HG02884 (cell line): ENCODE measurements at regions not wholly inside any gene's neighbourhood (a gene's known extent, or its start where the extent isn't known, plus 50 kb on each side); places are given as distances from the start of the nearest gene placed in this dataset.

Source experiments
- ATAC-seq: cut with Tn5 transposase; IDR thresholded peaks from one replicate; pipeline ENCODE4 v1.9.1; 2021; ENCODE audit warnings: mild to moderate bottlenecking, moderate library complexity; ENCODE audit not compliant: unreplicated experiment

DNA sequence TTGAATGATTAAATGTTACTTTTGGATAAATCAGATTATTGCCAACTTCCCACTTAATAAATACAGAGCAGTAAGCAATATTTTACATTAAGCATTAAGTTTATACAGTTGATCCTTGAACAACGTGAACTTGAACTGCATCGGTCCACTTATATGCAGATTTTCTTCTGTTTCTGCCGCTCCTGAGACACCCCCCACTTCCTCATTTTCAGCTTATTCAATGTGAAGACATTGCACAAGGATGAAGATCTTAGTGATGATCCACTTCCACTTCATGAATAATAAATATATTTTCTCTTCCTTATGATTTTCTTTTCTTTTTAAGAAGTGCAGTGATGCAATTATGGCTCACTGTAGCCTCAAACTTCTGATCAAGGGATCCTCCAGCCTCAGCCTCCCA, 167.2 kb downstream of the LINC00237 start:
- ATAC-seq: no peak

DNA sequence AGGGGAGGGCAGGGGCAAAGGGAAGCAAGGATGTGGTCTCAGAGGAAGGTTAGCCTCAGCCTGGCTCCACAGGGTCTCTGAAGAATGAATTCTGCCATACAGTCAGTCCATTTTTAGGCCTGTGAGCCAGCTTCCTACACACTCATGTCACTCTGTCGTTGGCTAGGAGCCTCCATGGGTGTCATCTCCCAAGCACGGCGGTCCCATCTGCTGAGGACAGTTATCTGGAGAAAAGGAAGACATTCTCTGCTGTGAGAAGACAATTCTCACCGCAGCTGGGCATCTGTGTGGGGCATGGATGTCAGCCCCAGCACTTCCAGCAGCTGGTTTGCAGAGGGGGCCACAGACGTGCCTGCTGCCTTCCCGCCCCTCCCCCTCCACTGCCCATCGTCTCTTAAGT, 167.6 kb downstream of the LINC00237 start:
- ATAC-seq: no peak

DNA sequence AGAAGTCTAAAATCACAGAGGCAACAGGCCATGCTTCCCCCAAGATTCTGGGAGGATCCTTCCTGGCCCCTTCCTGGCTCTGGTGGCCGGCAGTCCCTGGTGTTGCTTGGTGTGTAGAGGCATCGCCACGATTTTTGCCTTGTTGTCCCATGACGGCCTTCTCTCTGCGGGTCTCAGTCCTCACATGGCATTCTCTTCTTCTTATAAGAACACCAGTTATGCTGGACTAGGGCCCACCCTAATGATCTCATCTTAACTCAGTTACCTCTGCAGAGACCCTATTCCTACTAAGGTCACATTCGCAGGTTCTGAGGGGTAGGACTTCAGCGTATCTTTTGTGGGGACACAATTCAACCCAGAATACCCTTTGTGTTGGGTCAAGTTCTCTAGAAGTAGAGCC, 168.0 kb downstream of the LINC00237 start:
- no peak for ATAC-seq

DNA sequence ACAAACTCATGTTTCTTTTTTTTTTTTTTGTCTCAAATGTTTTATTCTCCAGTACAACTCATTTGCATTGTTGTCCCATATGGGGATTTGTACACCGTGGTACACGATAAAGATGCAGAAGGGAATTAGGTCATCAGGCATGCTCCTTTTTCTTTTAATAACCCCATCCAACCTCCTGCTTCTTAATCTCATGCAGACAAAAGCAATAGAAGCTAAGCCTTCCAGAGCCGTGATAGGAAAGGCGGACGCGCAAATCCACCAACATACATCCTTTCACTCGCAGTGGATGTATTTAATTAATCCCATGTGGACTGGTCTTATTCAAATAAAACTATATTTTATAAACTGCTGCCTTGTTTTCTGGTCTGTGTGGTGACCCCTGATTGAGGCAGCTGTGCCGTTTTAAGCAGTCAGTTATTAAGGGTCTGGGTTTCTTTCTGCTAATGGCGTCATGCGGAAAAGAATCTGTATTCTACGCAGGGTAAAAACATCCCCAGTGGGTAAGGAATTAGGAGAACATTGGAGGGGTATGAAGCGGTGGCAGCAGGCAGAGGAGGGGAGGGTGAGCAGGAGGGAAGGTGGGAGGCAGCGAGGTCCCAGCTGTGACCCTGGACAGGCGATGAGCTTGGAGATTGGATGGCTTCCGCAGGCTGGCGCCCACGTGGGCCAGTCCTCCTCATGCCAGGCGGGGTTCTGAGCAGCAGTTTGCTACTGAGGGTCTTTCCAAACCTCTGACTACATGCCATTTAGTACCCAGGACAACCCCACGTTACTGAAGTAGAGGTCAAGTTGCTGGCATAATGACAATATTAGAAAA, 172.8 kb downstream of the LINC00237 start:
- ATAC-seq: no peak

DNA sequence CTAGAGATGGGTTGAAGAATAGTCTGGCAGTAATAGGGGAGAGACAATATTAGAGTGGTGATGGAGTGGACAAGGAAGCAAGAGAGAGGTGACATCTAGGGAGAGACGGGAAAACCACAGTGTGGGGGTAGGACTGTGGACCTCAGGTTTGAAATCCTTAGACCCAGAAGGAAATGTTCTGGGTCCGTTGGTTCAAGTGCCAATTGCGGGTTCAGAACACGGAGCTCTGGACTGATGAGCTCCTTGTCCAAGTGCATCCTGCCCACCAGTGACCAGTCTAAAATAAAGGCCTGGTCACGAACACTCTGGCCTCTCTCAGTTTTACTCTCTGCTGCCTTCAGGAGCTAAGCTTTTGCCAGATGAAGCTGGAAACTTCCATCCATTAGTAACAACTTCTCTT, 174.0 kb downstream of the LINC00237 start:
- no peak for ATAC-seq

DNA sequence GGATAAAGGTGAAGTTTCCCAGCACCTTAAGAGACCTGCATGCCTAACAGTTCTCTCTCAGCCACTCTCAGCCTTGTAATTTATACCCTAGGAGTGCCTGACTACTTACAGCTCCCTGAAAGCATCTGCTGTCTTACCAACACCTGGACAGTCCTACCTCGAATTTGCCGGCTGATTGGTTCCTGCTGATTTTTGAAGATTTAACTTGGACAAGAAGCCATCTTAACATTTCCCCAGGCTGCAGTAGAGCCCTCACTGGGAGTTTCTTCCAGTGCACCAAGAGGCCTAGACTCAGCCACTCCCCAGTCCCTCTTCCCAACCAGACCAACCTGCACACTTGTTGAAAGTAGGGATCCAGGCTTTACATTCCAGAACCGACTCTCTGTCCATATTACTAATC, 174.5 kb downstream of the LINC00237 start:
- ATAC-seq: no peak

DNA sequence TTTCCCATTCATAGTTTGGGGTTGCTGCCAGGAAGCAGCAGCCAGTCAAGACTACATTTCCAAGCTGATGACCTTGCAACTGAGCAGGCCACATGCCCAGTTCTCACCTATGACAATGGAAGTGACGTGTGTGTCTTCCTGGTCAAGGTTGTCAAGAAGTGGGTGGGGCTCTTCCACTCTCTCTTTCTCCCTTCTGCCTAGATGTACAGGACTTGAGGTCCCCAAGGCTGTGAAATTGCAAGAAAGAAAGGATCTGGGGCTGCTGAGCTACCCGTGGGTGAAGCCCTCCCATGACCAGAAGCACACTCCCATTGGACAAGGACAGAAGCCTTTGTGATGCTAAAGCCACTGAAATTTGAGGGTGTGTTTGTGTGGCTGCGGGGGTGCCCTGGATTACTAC, 175.1 kb downstream of the LINC00237 start:
- ATAC-seq: no peak

DNA sequence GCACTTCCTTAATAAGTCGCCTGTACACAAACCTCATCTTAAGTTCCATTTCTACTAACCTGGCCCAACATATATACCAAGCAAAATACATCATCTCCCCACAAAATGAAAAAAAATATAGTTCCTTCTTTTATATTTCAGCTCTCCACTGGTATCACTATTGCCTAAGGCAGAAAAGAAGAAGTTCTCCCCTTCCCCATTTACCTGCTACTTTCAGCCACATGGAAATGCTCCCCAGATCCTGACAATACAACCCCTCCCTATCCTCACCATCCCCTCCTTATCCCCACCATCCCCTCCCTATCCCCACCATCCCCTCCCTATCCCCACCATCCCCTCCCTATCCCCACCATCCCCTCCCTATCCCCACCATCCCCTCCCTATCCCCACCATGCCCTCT, 175.7 kb downstream of the LINC00237 start:
- no peak for ATAC-seq

DNA sequence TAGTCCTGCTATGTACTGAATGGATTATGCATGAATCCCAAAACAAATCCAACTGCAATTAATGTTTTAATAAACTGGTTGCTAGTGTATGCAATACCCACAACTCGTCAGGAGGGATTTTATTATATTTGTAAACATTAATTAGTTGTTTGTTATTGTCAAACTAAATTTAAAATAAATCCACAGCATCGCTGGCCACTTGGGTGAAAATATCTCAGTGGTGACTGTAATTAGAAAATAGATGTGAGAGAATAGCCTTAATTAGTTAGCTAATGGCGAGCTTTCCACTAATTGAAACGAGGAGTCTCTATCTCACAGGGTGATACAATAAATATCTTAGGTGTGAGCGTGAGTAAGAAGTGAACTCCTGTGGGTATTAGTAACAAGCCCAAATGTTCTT, 176.8 kb downstream of the LINC00237 start:
- no peak for ATAC-seq

DNA sequence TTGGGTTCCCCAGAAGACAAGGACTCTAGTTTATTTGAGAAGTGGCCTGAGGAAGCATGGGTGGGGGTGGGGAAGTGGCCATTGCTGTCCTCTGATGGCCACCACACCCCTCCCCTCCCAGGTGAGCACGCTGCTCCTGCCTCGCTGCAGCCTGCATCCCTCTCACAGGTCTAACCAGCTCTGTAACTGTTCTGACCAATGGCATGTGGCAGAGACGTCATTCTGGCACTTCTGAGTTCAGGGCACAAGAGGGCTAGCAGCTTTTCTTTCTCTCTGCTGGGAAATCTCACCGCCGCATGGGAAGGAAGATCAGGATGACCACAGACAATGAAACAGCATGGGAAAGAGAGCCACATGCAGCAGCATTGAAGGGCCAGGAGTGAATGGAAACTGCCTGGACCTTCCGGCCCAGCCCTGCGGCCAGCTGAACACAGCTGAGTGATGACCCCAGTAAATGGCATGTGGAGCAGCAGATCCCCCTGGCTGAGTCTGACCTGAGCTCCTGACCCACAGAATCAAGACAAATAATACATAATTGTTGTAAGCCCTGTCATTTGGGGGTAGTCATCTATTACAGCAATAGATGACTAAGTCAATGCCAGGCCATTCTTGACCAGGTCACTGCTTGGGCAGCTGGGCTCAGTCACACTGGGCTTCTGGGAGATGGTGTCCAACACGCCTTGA, 179.8 kb downstream of the LINC00237 start:
- no peak for ATAC-seq

DNA sequence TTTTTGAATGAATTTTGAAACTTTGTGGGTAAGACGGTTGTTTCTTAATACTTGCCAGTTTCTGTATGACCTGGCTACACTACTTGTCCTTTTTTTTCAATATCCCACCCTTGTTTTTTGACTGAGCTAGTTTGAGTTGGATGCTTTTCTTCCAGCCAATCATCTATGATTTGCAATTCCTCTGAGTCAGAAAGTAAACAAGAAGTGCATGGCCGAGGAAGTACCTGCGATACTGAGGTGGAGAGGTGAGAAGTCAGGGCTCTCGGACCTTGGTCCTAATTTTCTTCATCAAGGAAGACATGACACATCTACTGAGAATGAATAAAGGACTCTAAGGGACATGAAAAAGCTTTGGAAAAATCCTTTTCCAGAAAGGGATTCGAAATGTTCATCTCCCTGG, 185.7 kb downstream of the LINC00237 start:
- ATAC-seq: no peak

DNA sequence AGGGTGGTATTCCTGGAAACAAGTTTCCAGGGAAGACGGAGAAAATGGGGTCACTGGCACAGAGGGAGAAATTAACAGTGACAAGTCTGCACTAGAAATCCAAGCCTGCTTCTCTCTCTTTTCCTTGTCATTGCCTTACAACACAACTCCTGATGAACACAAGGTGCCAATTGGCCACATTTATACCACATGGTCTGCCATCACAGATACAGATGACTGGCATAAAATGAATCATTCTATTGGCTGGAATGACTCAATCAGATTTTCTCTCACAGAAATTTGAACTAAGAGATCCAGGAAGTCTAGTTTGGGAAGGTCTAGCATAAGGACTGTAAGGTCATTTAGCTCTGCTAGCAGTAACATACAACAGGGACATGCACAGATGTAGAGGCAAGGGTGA, 190.3 kb downstream of the LINC00237 start:
- no peak for ATAC-seq

DNA sequence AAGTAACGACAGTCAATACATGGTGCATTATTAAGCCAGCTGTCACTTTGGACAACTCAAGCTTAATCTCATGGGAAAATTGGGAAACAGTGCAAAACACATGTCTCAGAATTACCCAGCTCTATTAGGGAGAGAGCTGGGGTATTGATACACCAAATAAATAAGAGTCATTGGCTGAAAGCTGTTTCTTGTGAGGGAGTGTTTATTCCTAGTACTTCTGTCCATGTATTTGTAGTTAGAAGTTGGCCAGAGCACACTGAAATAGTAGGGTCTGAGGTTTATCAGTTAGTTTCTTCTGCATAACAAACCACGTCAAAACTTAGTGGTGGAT, 192.0 kb upstream of the RALGAPA2 start:
- no peak for ATAC-seq

DNA sequence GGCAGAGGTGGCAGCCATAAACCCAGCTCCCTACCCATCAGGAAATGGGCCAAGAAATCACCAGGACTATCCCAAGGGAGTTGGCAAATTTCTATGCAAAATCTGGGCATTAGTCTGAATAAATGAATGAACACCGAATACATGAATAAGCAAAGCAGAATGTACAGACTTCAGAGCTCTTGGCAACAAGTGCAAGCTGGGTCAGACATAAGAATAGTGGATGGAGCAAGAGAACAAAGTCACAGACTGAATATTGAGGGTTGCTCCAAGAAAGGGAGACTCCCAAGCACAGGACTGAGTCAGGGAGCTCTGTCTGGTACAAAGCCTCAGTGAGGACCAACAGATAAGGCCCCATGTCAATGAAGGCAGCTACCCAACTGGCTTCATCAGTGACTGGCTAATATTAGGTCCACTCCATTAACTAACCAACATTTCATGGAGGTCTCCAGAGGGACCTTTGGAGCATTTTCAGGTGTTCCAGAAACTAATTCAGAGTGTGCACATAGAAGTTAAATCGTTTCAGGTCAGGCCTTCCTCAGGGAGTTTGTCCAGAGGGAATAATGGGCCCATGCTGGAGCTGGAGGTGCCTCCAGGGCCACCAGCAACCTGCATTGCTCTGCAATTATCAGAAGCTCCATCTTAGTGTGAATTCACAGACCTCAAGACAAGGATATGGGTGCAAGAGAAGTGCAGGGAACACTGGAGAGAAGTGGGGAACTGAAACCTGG, 191.5 kb upstream of the RALGAPA2 start:
- ATAC-seq: no peak

DNA sequence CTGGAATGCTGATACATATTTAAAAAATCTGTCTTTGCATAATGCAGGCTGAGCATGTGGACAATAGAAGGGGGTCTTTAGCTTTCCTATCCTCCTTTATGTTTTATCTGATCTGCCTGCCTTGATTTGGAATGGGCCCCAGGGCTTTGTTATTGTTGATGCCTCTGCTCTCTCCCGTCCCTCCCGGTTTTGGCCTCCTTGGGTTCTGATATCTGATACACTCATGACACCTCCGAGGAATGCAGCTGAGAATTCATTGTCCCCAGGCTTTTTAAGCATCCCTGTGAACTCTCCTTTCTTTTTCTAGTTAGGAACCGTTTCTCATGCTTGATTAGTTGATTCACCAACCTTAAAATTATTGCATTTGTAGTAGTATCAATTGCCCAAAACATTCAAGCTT, 185.5 kb upstream of the RALGAPA2 start:
- no peak for ATAC-seq

DNA sequence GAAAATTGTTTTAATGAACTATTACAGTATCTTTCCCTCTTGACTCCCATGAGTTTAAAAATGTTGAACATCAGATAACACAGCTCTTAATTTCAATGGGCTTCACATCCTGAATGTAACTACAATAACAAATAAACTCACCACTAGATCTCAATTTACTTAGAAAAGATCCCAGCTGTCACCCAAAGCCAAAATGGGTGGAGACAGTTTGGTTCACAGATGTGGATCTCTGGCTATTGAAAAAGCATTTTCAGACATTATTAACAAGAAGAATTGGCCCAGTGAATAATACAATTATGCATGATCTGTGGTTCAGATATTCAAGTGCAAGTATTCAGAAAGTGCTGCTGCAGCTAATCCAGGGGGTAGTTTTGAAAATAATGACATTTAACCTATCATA, 184.7 kb upstream of the RALGAPA2 start:
- no peak for ATAC-seq

DNA sequence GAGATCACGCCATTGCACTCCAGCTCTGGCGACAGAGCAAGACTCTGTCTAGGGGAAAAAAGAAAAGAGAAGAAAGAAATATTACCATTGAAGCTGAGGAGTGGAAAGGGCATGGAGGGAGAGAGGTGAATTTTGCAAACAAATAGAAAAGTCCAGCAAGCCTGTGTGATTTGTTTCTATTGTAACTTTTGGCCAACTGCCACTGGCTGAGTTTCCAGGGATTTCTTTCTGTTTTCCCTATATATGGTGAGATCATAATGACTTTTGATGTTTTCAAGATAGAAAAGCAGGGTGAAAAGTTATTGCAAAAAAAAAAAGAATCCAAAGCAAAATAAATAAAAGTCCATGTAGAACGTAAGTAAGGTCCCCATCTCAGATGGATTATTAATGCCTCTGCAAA, 184.2 kb upstream of the RALGAPA2 start:
- ATAC-seq: no peak

DNA sequence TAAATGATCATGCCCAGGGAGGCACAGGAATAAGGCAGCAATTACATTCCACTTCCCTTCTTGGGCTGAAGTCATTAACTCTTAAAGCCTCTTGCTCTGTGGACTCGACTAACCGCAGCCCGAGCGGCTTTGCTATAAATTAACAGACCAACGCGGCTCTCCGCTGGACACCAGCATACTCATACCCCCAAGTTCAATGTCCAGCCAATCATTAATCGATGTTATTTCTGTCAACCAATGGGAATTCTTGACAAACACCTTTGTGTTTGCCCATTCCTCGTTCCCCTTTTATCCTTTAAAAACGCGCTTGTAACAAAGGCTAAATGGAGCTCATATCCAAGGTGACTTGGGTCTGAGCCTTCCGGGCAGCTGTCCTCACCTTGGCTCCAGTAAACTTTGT, 183.1 kb upstream of the RALGAPA2 start:
- no peak for ATAC-seq

DNA sequence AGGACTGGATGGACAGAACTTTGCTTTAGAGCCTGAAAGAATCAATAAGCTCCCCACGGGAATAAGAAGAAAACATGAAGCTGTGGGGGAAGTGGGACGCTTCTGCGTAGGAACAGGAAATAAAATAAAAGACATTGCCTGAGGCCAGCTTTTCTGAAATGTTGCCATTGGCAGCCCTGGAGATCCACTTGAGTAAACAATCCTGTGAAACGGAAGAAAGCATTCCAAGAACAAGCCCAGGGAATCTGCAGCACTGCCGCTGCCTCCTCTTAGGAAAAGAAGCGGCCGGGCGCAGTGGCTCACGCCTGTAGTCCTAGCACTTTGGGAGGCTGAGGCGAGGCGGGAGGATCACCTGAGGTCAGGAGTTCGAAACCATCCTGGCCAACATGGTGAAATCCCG, 182.3 kb upstream of the RALGAPA2 start:
- no peak for ATAC-seq

DNA sequence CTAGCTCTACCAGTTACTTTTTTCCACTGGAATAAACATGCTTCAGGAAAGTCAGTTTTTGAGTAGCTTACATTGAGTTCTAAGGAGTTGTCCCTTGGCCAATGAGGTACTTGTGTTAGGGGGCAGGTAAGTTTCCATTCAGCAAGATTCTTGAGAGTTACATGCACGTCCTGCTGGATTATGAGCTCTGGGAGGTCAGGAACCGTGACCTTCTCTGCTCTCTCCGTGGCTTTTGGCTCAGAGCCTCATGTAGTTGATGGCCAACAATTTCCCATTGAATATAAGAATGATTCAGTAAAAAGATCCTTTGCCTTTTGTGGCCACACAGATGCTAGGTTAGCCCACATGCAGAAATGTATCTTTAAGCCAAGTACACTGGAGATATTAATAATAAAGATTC, 181.8 kb upstream of the RALGAPA2 start:
- no peak for ATAC-seq

DNA sequence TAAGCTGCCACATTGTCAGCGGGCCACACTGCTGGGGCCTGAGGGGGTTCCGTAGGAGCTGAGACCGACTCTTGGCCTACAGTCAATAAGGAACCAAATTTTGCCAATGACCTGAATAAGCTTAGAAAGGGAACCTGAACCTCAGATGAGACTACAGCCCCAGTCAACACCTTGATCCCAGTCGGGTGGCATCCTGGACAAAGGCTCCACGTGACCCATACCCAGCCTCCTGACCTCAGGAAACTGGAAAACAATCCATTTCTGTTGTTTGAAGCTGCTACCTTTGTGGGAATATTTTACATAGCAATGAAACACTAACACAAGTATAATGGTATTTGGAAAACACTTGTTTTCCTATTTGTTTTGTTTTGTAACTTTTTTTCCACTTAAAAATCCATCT, 179.9 kb upstream of the RALGAPA2 start:
- ATAC-seq: no peak

DNA sequence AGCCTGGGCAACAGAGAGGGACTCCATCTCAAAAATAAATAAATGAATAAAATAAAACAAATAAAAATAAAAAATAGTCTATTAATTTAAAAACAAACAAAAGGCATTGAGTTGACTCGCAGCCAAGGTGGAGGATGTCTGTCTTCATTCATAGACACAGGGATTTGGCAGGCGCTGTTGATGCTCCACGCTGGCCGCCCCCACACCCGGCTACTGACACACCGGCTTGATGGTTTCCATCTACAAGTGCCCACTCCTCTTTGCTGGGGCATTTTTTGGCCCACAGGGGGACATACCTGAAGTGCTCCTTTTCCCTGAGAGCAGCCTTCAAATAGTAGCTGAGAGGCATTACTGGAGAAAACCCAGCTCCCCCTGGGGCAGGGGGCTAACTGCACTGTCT, 178.3 kb upstream of the RALGAPA2 start:
- no peak for ATAC-seq
